Activated CD4-positive, alpha-beta T cell treated with anti-CD3 and anti-CD28 coated beads for 48 hours (primary cell): ENCODE measurements at regions not wholly inside any gene's neighbourhood (a gene's known extent, or its start where the extent isn't known, plus 50 kb on each side); places are given as distances from the start of the nearest gene placed in this dataset.

Source experiments
- DNase-seq: peaks from one replicate; pipeline ENCODE4 v3.0.0-alpha.2; 2020

- DNase-seq, result no peak
These were observed 849.3 kb upstream of the PRMT6 start for GRCh38 chr1:106207185-106207584.

GRCh38 chr1:106217765-106218164, 838.7 kb upstream of the PRMT6 start:
- no peak for DNase-seq

- no peak for DNase-seq
These were observed 834.1 kb upstream of the PRMT6 start for GRCh38 chr1:106222403-106222802.

GRCh38 chr1:106223213-106223612, 833.3 kb upstream of the PRMT6 start:
- no peak for DNase-seq

GRCh38 chr1:106224426-106224825, 832.0 kb upstream of the PRMT6 start:
- no peak for DNase-seq

- no peak for DNase-seq
These were observed 831.1 kb upstream of the PRMT6 start for GRCh38 chr1:106225403-106225802.

- no peak for DNase-seq
These were observed 829.9 kb upstream of the PRMT6 start for GRCh38 chr1:106226550-106226949.

- no peak for DNase-seq
These were observed 824.3 kb upstream of the PRMT6 start for GRCh38 chr1:106232128-106232527.

GRCh38 chr1:106233511-106233910, 823.0 kb upstream of the PRMT6 start:
- no peak for DNase-seq

GRCh38 chr1:106249365-106249764, 807.1 kb upstream of the PRMT6 start:
- no peak for DNase-seq

- DNase-seq, result no peak
These were observed 806.7 kb upstream of the PRMT6 start for GRCh38 chr1:106249810-106250209.

GRCh38 chr1:106254748-106255147, 801.7 kb upstream of the PRMT6 start:
- DNase-seq, result no peak

GRCh38 chr1:106266786-106267185, 789.7 kb upstream of the PRMT6 start:
- DNase-seq, result no peak

GRCh38 chr1:106268070-106268469, 788.4 kb upstream of the PRMT6 start:
- no peak for DNase-seq

GRCh38 chr1:106276871-106277270, 779.6 kb upstream of the PRMT6 start:
- DNase-seq, result no peak

- DNase-seq, result no peak
These were observed 778.7 kb upstream of the PRMT6 start for GRCh38 chr1:106277786-106278185.

GRCh38 chr1:106278716-106279115, 777.8 kb upstream of the PRMT6 start:
- no peak for DNase-seq

GRCh38 chr1:106289265-106289928, 767.1 kb upstream of the PRMT6 start:
- no peak for DNase-seq

GRCh38 chr1:106290805-106291501, 765.5 kb upstream of the PRMT6 start:
- DNase-seq, result no peak

- DNase-seq, result no peak
These were observed 764.3 kb upstream of the PRMT6 start for GRCh38 chr1:106292130-106292529.

- DNase-seq, result no peak
These were observed 760.0 kb upstream of the PRMT6 start for GRCh38 chr1:106296431-106296830.

GRCh38 chr1:106304106-106304505, 752.4 kb upstream of the PRMT6 start:
- DNase-seq, result no peak

GRCh38 chr1:106319612-106320011, 736.9 kb upstream of the PRMT6 start:
- no peak for DNase-seq

- no peak for DNase-seq
These were observed 730.9 kb upstream of the PRMT6 start for GRCh38 chr1:106325600-106325999.

- no peak for DNase-seq
These were observed 712.0 kb upstream of the PRMT6 start for GRCh38 chr1:106344494-106344893.
